ENCODE measurements at regions not wholly inside any gene's neighbourhood (a gene's known extent, or its start where the extent isn't known, plus 50 kb on each side); places are given as distances from the start of the nearest gene placed in this dataset.

- no peak for DNase-seq (ENCODE audit: low spot score)
Observed at GRCh38 chr2:41886757-41887156, 161.1 kb upstream of the PKDCC start.

GRCh38 chr2:41890341-41890740 is 157.5 kb upstream of the PKDCC start:
- DNase-seq (ENCODE audit: low spot score): no peak

- no peak for DNase-seq (ENCODE audit: low spot score)
Observed at GRCh38 chr2:41892476-41892875, 155.3 kb upstream of the PKDCC start.

- no peak for DNase-seq (ENCODE audit: low spot score)
Observed at GRCh38 chr2:41894563-41895333, 153.1 kb upstream of the PKDCC start.

- no peak for DNase-seq (ENCODE audit: low spot score)
Observed at GRCh38 chr2:41895334-41895664, 152.5 kb upstream of the PKDCC start.

GRCh38 chr2:41896186-41896846 is 151.5 kb upstream of the PKDCC start:
- DNase-seq (ENCODE audit: low spot score): no peak

- no peak for DNase-seq (ENCODE audit: low spot score)
Observed at GRCh38 chr2:41899189-41899588, 148.6 kb upstream of the PKDCC start.

GRCh38 chr2:41900101-41900577 is 147.7 kb upstream of the PKDCC start:
- no peak for DNase-seq (ENCODE audit: low spot score)

GRCh38 chr2:41902897-41903296 is 144.9 kb upstream of the PKDCC start:
- no peak for DNase-seq (ENCODE audit: low spot score)

GRCh38 chr2:41903474-41904135 is 144.2 kb upstream of the PKDCC start:
- no peak for DNase-seq (ENCODE audit: low spot score)

GRCh38 chr2:41904459-41904858 is 143.4 kb upstream of the PKDCC start:
- DNase-seq (ENCODE audit: low spot score): no peak

- no peak for DNase-seq (ENCODE audit: low spot score)
Observed at GRCh38 chr2:41905597-41906337, 142.1 kb upstream of the PKDCC start.

GRCh38 chr2:41906338-41906725 is 141.5 kb upstream of the PKDCC start:
- DNase-seq (ENCODE audit: low spot score): no peak

- DNase-seq (ENCODE audit: low spot score): no peak
Observed at GRCh38 chr2:41907141-41907540, 140.7 kb upstream of the PKDCC start.

- no peak for DNase-seq (ENCODE audit: low spot score)
Observed at GRCh38 chr2:41907771-41908207, 140.0 kb upstream of the PKDCC start.

- DNase-seq (ENCODE audit: low spot score): no peak
Observed at GRCh38 chr2:41908349-41908748, 139.5 kb upstream of the PKDCC start.

- no peak for DNase-seq (ENCODE audit: low spot score)
Observed at GRCh38 chr2:41909584-41909983, 138.2 kb upstream of the PKDCC start.

GRCh38 chr2:41910126-41910525 is 137.7 kb upstream of the PKDCC start:
- no peak for DNase-seq (ENCODE audit: low spot score)

- DNase-seq (ENCODE audit: low spot score): no peak
Observed at GRCh38 chr2:41911033-41911432, 136.8 kb upstream of the PKDCC start.

- no peak for DNase-seq (ENCODE audit: low spot score)
Observed at GRCh38 chr2:41912337-41912736, 135.5 kb upstream of the PKDCC start.

- DNase-seq (ENCODE audit: low spot score): no peak
Observed at GRCh38 chr2:41912776-41913175, 135.0 kb upstream of the PKDCC start.

GRCh38 chr2:41913311-41913710 is 134.5 kb upstream of the PKDCC start:
- DNase-seq (ENCODE audit: low spot score): no peak
